HepG2 (cell line): ENCODE measurements at regions not wholly inside any gene's neighbourhood (a gene's known extent, or its start where the extent isn't known, plus 50 kb on each side); places are given as distances from the start of the nearest gene placed in this dataset.

Experiments used
- ATAC-seq: fragments of 200-7000 bp; cut with Tn5 transposase; 3 replicates; pipeline ENCODE4 v1.9.1; 2020; ENCODE audit warnings: mild to moderate bottlenecking, moderate library complexity
- BruUV-seq: library from RNA; stranded (reverse); fragments of 400-500 nt; replicated peaks from 2 replicates; lab custom pipeline; 2021; lab: Mats Ljungman, UMichigan
- CTCF ChIA-PET: fragments of 300-600 bp; formaldehyde crosslinking; extraction: SDS; loops from one replicate; lab custom pipeline; 2021; ENCODE audit warnings: low total read pairs, inconsistent platforms, low intra/inter-chr PET ratio; lab: Yijun Ruan, JAX
- POLR2A ChIA-PET: fragments of 350-600 bp; sonication (Branson Sonifier 250); formaldehyde crosslinking; loops from one replicate; lab custom pipeline; 2020; ENCODE audit warnings: antibody characterized with exemption, inconsistent platforms; lab: Yijun Ruan, JAX
- DNase-seq: peaks from one replicate; pipeline ENCODE4 v3.0.0-alpha.2; 2015; ENCODE audit warnings: low spot score
- FAIRE-seq: peaks from 3 replicates; lab custom pipeline; 2011; peaks lifted over from hg19 to GRCh38; lab: Jason Lieb, UNC
- H2AFZ ChIP-seq: one replicate; pipeline ENCODE4 v1.6.1; 2011; ENCODE audit warnings: low read length, inconsistent platforms
- H3K27ac ChIP-seq: fragments of 300-600 bp; 3 replicates; pipeline ENCODE4 v1.8.0; 2011; ENCODE audit warnings: mixed run types, mild to moderate bottlenecking, mixed read lengths, low read length, inconsistent platforms; ENCODE audit not compliant: insufficient read depth; ENCODE audit errors: extremely low read length
- H3K27me3 ChIP-seq, 2 experiments: fragments of 200-600 bp in 1 of 2; 2 replicates in 1 of 2; 3 replicates in 1 of 2; pipeline versions ENCODE4 v1.6.0 to v1.8.0; 2011; ENCODE audit warnings: low read length in 2 of 2, mild to moderate bottlenecking in 2 of 2, moderate library complexity in 2 of 2, inconsistent platforms in 1 of 2; ENCODE audit not compliant: insufficient read depth in 2 of 2, control insufficient read depth in 1 of 2
- H3K36me3 ChIP-seq, 2 experiments: fragments of 200-600 bp in 1 of 2; replicated peaks in 1 of 2; 2 replicates in 1 of 2; 3 replicates in 1 of 2; pipeline versions ENCODE4 v1.5.1 to v1.8.0; 2011; ENCODE audit warnings: low read length in 2 of 2, inconsistent platforms in 1 of 2; ENCODE audit not compliant: insufficient read depth in 2 of 2, control insufficient read depth in 1 of 2
- H3K4me1 ChIP-seq: 2 replicates; pipeline ENCODE4 v1.5.1; 2012; ENCODE audit warnings: low read length, inconsistent platforms; ENCODE audit not compliant: insufficient read depth
- H3K4me2 ChIP-seq: 2 replicates; pipeline ENCODE4 v1.6.0; 2011; ENCODE audit warnings: low read depth, low read length, inconsistent platforms
- H3K4me3 ChIP-seq, 3 experiments: fragments of 200-600 bp in 1 of 3; sonication (generic), shearing (Covaris generic) in 1 of 3; replicated peaks in 1 of 3; 2 replicates each; pipeline ENCODE4 v1.5.1; 2011 to 2016; ENCODE audit warnings: low read length in 3 of 3, inconsistent platforms in 2 of 3, low read depth in 2 of 3, mild to moderate bottlenecking in 2 of 3, control low read depth in 1 of 3, mixed read lengths in 1 of 3; ENCODE audit not compliant: insufficient read depth in 1 of 3
- H3K79me2 ChIP-seq: one replicate; pipeline ENCODE4 v1.6.1; 2011; ENCODE audit warnings: low read length, inconsistent platforms; ENCODE audit not compliant: insufficient read depth
- H3K9ac ChIP-seq: 2 replicates; pipeline ENCODE4 v1.6.0; 2011; ENCODE audit warnings: mild to moderate bottlenecking, low read depth, low read length, inconsistent platforms; ENCODE audit not compliant: insufficient read depth
- H3K9me3 ChIP-seq: 2 replicates; pipeline ENCODE4 v1.5.1; 2012; ENCODE audit warnings: mild to moderate bottlenecking, low read length
- H4K20me1 ChIP-seq: 2 replicates; pipeline ENCODE4 v1.6.0; 2011; ENCODE audit warnings: inconsistent platforms, mild to moderate bottlenecking, low read length, moderate library complexity; ENCODE audit not compliant: insufficient read depth
- ARHGAP35 ChIP-seq: sonication (generic); formaldehyde crosslinking; IDR thresholded peaks from 2 replicates; pipeline ENCODE4 v1.9.0; 2022; ENCODE audit warnings: mild to moderate bottlenecking, inconsistent platforms, moderate library complexity, missing genetic modification reagents, borderline replicate concordance
- MAFF ChIP-seq: IDR thresholded peaks from 2 replicates; pipeline ENCODE4 v1.6.1; 2011; ENCODE audit warnings: low read depth, low read length, improper control_type of control experiment
- MAFK ChIP-seq, 2 experiments: IDR thresholded peaks in 1 of 2; conservative IDR thresholded peaks in 1 of 2; 2 replicates each; pipeline ENCODE4 v1.6.1; 2011; ENCODE audit warnings: improper control_type of control experiment in 2 of 2, low read length in 2 of 2
- STAT6 ChIP-seq: sonication (generic); formaldehyde crosslinking; IDR thresholded peaks from 2 replicates; pipeline ENCODE4 v1.4.0; 2020; ENCODE audit warnings: missing genetic modification reagents, mild to moderate bottlenecking, borderline replicate concordance
- ZNF280D ChIP-seq: sonication (generic); formaldehyde crosslinking; IDR thresholded peaks from 2 replicates; pipeline ENCODE4 v1.5.1; 2020; ENCODE audit warnings: mild to moderate bottlenecking, missing genetic modification reagents
- WGBS: methylation state at CpG from one replicate; pipeline ENCODE4 v1.1.6; 2017; ENCODE audit warnings: low lambda C conversion rate; 5-methylcytosine and 5-hydroxymethylcytosine counted together
- in situ Hi-C: cut with HindIII; loops from 2 replicates; pipeline ENCODE4 v1.10.0; 2017; ENCODE audit warnings: low pct_unique_long_range_greater_than_20kb; ENCODE audit not compliant: extremely low pct_ligation_motif_present
- intact Hi-C: fragments of 100-400 bp; cut with micrococcal nuclease; formaldehyde crosslinking; loops from one replicate; pipeline ENCODE4 v1.10.0; 2022; ENCODE audit not compliant: unreplicated experiment

- Histone ChIP-seq H3K4me2 (no peak overlapping the region), H3K4me1 (no peaks in the 10 kb centered on the region), H3K9me3 (peaks cover 83% of the 10 kb centered on the region), H3K27ac (no peak overlapping the region), H3K9ac (no peak overlapping the region), H3K36me3 (no peaks in the 10 kb centered on the region), H3K27me3 (no peaks in the 10 kb centered on the region), H4K20me1 (no peaks in the 10 kb centered on the region), H3K79me2 (no peaks in the 10 kb centered on the region), H2AFZ (no peak overlapping the region), H3K4me3 (no peak overlapping the region)
- WGBS = 1% methylated on average over 1 of the region's 1 CpG
- ATAC-seq = no peak
- ChIA-PET CTCF (no interaction called here), POLR2A (no interaction called here)
- in situ Hi-C loops (no loop called here), intact Hi-C loops (no loop called here)
- FAIRE-seq = no peak
- DNase-seq = no peak
- TF ChIP-seq MAFK (conservative IDR thresholded peaks at IDR 0.05 in 1 of 2, IDR thresholded peaks at IDR 0.05 in 1 of 2; ENCODE audit: low read length in 2 of 2) (peak; percentile 56 to 71), MAFF (peak; percentile 51; the same call in 1 of the 2 replicates), STAT6 (no peak), ARHGAP35 (CRISPR knock-in tag) (no peak), ZNF280D (CRISPR knock-in tag) (no peak)
- BruUV-seq = no TSS peak
These were observed 493.0 kb upstream of the CNTNAP5 start for GRCh38 chr2:123532126-123532525.
